ENCODE measurements at regions not wholly inside any gene's neighbourhood (a gene's known extent, or its start where the extent isn't known, plus 50 kb on each side); places are given as distances from the start of the nearest gene placed in this dataset.

DNA sequence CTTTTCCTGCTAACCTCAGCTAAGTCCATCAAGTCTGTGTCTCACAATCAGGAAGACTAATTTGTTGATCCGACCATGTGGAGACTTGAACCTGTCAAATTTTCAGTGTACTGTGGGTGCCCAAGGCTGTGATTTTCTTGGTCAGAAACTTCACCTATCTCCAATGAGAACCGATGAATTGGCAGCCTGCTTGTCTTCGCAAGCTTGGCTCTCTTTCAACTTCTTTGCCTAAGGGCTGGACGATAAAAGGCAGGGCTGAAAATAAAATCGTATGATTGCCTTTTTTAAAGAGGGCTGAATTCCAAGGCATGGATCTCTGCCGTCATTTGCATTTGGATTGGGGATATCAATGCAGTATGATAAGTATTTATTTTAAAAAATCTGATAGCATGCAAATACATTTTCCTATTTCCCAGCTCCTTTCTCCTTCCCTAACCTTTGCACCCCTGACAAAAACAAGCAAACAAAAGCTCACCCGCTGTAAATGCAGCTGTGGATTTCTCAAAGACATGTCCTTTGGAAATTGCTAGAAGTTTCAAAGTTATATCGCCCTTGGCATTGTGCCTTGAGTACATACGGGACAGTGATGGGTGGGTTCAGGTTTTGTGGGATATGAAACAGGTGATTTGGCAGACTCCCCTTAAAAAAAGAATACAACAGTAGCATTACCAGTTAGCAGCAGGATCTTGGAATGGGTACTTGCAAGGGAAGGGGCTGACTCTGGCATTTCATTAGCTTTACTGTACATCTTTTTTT is 80.6 kb downstream of the NPTX2 start:
- TF ChIP-seq RAD21 (conservative IDR thresholded peaks at IDR 0.05) (no peak), POLR2AphosphoS5 (IDR thresholded peaks at IDR 0.05) (no peak)

Measured in neural cell (in vitro differentiated cells).